ENCODE measurements at regions not wholly inside any gene's neighbourhood (a gene's known extent, or its start where the extent isn't known, plus 50 kb on each side); places are given as distances from the start of the nearest gene placed in this dataset.
"Not testable (repeated sequence)": the region's sequence is repeated elsewhere in the genome, so short reads cannot be mapped to it uniquely, and the experiment has no call there.

DNA sequence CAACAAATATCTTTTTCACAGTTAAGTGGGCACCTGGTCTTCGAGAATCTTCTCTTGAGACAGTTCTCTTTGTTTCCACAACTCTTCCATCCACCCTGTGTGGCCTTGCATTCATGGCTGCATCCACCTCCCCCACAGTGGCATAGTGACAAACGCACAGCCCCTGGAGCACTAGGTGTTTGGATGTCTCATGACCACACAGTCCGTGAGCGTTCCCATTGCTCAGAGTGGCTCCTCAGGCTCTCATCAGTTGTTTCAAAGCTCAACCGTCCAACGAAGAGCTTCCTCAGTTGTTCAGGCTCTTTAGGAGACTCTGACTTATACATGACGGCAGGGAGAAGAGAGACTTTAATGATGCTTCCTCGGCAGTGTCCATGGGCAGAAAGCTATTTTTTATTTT is 191.6 kb downstream of the CDRT15L2 start:
- no peak for DNase-seq

DNA sequence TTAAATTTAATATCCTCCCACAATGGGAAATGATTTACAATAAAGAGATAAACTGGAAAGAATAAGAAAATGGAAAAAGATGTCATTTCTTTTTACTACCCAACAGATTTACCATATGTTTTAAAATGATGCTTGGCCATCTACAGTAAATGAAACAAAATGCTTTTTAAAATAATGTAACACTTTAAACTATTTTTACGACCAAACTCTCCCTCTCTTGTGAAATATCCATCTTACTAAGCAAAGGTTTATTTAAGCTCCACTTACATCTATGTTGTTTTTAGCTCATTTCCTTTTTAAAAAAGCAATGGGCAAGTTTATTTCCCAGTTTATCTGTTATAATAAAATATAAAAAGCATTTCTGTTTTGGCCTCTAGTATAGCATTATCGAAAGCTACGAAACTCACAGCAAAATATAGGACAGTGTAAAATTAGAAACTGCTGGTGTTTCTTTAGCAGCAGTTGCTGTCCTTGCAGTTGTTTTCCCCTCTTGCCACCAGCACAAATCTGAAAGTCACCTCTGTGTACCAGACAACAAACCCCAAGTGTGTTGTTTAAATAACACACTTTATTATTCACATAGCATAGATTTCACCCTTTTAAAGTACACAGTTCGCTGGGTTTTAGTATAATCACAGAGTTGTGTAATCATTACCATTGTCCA is 195.1 kb downstream of the CDRT15L2 start:
- DNase-seq: no peak

DNA sequence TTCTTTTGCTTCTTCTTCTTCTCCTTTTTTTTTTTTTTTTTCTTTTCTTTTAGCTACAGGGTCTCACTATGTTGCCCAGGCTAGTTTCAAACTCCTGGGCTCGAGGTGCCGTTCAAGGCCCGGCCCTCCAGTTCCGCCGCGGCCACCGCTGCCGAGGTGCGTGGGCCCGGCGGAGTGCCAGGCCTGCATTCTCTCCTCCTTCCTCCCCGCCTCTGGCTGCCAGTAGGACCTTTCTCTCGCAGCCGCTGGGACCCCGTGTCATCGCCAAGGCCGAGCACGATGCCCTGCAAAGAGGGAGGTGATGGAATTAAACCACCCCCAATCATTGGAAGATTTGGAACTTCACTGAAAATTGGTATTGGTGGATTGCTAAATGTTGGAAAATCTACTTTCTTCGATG is 195.8 kb downstream of the CDRT15L2 start:
- DNase-seq: no peak

GRCh38 chr17:20779521-20779920 is 200.0 kb downstream of the CDRT15L2 start:
- DNase-seq: no peak

DNA sequence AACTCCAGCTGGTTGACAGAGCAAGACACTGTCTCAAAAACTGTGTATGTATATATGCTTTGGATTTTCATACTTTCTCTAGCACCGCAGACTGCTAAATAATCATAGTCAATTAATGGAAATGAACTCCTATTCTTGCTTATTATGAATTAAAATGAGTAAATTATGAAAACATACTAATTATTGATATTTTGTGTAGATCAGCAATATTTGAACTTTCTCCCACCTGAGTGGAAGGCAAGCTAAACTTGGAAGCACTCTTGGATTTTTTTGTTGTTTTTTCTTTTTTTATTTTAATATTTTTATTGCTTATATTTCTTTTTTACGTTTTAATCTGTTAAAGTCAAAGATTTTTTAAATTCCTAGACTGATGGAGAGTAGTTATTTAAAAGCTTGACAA is 201.7 kb downstream of the CDRT15L2 start:
- DNase-seq: no peak

DNA sequence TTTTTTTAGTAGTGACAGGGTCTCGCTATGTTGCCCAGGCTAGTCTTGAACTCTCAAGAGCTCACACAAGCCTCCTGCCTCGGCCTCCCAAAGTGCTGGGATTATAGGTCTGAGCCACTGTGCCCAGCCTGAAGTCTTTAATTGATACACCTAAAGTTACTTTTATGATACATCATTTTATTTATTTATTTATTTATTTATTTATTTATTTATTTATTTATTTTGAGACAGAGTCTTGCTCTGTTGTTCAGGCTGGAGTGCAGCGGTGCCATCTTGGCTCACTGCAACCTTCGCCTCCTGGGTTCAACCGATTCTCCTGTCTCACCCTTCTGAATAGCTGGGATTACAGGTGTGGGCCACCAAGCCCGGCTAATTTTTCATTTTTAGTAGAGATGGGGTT is 202.3 kb downstream of the CDRT15L2 start:
- DNase-seq: not testable (repeated sequence)

- peak in 2 of 4 experiments; percentile 4 to 12 for DNase-seq
Observed at GRCh38 chr17:20783091-20783490, 203.6 kb downstream of the CDRT15L2 start.

GRCh38 chr17:20784100-20784665 is 204.7 kb downstream of the CDRT15L2 start:
- no peak for DNase-seq

GRCh38 chr17:20787281-20787680 is 207.8 kb downstream of the CDRT15L2 start:
- no peak for DNase-seq

- DNase-seq: no peak
Observed at GRCh38 chr17:20791626-20792025, 212.1 kb downstream of the CDRT15L2 start.

GRCh38 chr17:20794532-20794931 is 215.0 kb downstream of the CDRT15L2 start:
- DNase-seq: not testable (repeated sequence)

DNA sequence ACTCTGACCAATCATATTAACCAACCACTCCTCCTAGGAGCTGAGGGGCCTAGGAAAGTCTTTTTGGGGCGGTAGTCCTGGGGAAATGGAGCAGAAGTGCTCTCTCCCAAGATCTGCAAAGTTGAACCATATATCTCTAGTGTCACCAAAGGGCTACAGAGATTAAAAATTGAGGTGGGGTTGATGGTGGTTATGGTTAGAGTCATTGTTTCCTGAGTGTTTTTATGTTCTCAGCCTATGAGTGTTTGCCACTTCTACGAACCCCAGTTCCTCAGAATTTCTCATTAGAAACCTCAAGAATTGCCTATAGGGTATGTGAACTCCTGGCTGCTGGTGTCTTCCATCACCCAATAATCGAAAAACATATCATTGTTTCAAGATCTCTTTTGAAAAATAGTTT is 217.8 kb downstream of the CDRT15L2 start:
- no peak for DNase-seq

DNA sequence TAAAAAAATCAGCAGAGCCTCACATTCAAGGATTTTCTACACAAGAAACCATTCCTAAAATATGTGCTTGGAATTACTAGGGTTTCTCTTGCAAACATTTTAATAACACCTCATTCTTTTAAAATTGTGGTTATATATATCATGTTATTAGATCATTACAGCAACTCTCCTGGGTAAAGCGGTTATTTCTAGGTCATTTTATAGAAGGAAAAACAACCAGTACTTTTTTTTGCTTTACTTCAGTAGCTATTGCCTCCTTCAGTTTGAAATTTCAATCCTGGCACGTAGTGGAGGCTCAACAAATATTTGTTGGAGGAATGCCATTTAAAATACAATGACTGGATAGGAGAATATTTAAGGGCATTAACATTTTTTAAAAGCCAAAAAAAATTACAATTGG is 220.6 kb downstream of the CDRT15L2 start:
- DNase-seq: no peak

DNA sequence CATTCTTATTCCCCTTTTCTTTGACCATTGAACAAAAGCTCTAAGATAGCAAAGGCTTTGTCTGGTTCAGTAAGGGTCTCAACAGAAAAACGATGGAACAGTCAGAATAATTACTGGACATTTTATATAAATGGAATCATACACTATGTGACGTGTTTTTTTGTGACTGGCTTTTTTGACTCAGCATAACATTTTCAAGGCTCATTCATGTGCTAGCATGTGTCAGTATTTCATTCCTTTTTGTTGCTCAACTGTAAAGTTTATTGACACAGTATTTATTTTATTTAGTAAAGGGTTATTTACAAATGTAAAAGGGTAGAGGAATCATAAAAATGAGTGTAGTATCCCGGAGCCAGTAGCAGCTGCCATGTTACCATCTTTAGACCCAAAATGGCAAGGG is 226.2 kb downstream of the CDRT15L2 start:
- no peak for DNase-seq

DNA sequence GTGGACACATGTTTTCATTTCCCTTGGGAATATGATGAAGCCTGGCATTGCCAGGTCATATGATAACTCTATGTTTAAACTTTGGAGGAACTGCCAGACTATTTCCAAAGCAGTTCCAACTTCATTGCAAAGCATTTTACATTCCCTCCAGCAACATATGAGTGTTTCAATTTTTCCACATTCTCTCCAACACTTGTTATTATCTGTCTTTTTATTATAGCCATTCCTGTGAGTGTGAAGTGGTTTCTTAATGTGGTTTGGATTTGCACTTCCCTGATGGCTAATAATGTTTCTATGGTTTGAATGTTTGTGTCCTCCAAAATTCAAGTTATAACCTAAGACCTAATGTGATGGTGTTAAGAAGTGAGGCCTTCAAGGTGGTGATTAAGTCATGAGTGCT is 228.0 kb downstream of the CDRT15L2 start:
- not testable (repeated sequence) for DNase-seq

DNA sequence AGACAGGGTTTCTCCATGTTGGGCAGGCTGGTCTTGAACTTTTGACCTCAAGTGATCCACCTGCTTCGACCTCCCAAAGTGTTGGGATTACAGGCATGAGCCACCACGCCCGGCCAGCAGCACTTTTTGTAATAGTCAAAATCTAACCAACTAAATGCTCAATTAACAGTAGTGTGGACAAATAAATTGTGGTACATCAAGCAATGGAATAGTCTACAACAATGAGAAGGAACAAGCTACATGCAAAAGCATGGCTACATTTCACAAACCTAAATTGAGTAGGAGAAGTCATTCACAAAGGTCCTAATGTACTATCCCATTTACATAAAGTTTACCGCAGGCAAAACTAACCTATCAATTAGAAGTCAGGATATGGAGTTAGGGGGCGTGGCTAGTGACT is 227.4 kb downstream of the USP22 start:
- not testable (repeated sequence) for DNase-seq

DNA sequence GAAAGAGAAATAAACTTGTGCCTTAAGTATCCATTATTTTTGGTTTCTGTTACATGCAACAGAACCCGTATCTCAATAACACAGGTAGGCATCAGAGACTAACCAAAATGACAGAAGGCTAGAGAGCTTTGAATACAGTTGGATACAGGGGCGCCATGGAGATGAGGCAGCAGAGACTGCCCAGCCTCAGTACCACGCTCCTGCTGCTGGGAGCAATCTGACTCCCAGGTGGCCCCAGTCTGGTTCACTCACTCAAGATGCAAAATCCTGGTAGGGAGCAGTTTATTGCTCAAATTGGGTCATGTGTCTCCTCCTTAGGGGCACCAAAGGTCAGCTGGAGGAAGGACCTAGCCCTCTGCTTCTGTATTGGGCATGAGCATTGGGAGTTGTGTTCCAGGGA is 218.9 kb downstream of the USP22 start:
- DNase-seq: no peak

GRCh38 chr17:20825539-20825938 is 217.3 kb downstream of the USP22 start:
- peak in 1 of 4 experiments; percentile 3 for DNase-seq

DNA sequence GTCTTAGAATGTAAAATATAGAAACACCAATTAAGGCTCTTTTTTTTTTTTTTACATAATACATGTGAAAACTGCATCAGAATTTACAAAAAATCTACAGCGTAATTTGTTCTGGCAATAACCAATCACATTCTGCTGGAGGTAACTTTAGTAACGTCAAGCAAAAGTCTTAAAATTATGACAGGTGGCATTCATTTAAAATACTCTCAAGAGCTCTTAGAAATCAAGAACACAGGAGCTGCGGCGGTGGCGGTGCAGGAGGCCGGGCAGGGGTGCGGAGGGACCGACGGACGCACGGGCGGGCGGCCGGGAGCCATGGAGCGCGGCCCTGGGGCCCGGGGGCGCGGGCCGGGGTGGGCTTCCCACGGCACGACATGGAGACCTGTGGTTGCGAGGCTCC is 202.4 kb downstream of the USP22 start:
- DNase-seq: not testable (repeated sequence)

DNA sequence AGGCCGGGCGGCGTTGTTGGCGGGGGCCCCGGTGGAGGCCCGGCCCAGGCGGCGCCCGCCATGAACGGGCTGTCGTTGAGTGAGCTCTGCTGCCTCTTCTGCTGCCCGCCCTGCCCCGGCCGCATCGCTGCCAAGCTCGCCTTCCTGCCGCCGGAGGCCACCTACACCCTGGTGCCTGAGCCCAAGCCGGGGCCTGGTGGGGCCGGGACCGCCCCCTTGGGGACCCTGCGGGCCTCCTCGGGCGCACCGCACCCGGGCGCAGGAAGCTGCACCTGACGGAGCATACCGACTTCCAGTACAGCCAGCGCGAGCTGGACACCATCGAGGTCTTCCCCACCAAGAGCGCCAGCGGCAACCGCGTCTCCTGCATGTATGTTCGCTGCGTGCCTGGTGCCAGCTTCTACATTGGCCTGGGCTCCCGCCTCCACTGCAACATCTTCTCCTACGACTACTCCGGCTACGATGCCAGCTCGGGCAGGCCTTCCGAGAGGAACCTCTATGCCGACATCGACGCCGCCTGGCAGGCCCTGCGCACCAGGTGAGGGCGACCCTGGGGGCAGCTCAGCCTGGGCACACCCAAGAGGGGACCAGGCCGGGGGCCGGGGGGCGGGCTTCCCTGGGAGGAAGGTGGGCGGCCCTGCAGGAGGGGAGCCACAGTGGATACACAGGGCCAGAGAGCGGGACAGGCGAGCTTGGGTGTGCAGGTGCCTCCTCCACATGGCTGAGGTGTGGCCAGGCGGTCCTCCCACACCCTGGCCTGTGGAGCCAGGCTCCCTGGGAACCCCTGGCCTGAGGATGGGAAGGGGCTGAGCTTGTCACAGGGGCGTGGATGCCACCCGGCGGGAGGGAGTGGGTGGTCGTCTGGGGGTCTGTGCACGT is 201.6 kb downstream of the USP22 start:
- DNase-seq: peak in 1 of 4 experiments; percentile 16

- DNase-seq: not testable (repeated sequence)
Observed at GRCh38 chr17:20842012-20842411, 200.8 kb downstream of the USP22 start.

- DNase-seq: not testable (repeated sequence)
Observed at GRCh38 chr17:20843261-20843660, 199.6 kb downstream of the USP22 start.

DNA sequence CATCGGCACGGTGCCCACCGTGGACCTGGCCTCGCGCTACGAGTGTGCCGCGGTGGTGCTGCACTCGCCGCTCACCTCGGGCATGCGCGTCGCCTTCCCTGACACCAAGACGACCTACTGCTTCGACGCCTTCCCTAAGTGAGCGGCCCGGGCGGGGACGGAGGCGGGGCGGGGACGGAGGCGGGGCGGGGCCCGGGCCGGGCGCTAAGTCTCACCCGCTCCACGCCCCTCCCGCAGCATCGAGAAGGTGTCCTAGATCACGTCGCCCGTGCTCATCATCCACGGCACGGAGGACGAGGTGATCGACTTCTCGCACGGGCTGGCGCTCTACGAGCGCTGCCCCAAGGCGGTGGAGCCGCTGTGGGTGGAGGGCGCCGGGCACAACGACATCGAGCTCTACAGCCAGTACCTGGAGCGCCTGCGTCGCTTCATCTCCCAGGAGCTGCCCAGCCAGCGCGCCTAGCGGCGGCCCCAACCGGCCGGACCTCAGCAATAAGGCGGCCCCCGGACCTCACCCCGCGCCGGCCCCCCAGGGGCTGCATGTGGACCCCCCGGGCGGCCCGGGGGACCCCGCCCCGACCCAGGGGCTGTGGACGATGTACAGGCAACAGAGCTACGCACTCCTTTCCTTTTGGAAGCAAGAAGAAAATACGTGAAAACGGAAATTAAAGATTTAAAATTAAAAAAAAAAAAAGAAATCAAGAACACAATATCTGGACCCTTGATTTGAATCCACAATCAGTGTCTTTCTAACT is 198.8 kb downstream of the USP22 start:
- peak; percentile 23 to 73 (median 48) for DNase-seq

All from suppressor macrophage (primary cell).